ENCODE measurements at regions not wholly inside any gene's neighbourhood (a gene's known extent, or its start where the extent isn't known, plus 50 kb on each side); places are given as distances from the start of the nearest gene placed in this dataset.

- no peaks in the 10 kb centered on the region for H4K20me1 ChIP-seq (replicated peaks; ENCODE audit: control insufficient read depth, insufficient read depth, low read length)
- peaks cover 5 to 49% of the 10 kb centered on the region in 2 experiments; a peak in 4 of 5 replicates for H3K4me1 ChIP-seq (replicated peaks in 1 of 2; ENCODE audit: control insufficient read depth in 2 of 2, insufficient read depth in 2 of 2, low read length in 2 of 2)
- in situ Hi-C loops (cut with MboI) (no loop called here), intact Hi-C loops (cut with micrococcal nuclease) (loop anchor here (2.0 to 10.0 kb wide), 3 partner anchors 33 to 121 kb away; no protein-coding TSS in a partner anchor)
- peak; percentile 97 for FAIRE-seq
- peak overlapping the region; percentile 76 for H2AFZ ChIP-seq (ENCODE audit: low read depth, low read length)
- peak overlapping the region; percentile 85 for H3K27ac ChIP-seq (ENCODE audit: extremely low read depth, low read depth, low read length)
- H3K9ac ChIP-seq (ENCODE audit: insufficient read depth in 1 of 2, low read depth in 2 of 2, low read length in 2 of 2): peak overlapping the region in 1 of 2 experiments; percentile 54; a peak in 2 of 4 replicates
- H3K79me2 ChIP-seq (ENCODE audit: control insufficient read depth, insufficient read depth, low read length): no peaks in the 10 kb centered on the region
- H3K27me3 ChIP-seq (ENCODE audit: control insufficient read depth in 2 of 2, insufficient read depth in 2 of 2, low read length in 2 of 2): no peaks in the 10 kb centered on the region
- H3K9me1 ChIP-seq (ENCODE audit: control insufficient read depth, insufficient read depth, low read length): no peaks in the 10 kb centered on the region
- DNase-seq (ENCODE audit: extremely low read depth in 1 of 4, low spot score in 3 of 4): peak; percentile 20 to 93 (median 47)
- WGBS (ENCODE audit: insufficient coverage, low coverage, missing lambda C conversion rate): 0% methylated on average over 3 of the region's 3 CpGs
- POLR2A ChIA-PET: interaction anchor here (1.0 kb wide), 1 partner anchor 17 kb away, joined by 3 read pairs; no protein-coding TSS in a partner anchor
- no TSS peak for BruUV-seq (replicated peaks)
- H3K4me3 ChIP-seq: no peak overlapping the region
- no peaks in the 10 kb centered on the region for H3K9me3 ChIP-seq (replicated peaks; ENCODE audit: control insufficient read depth, insufficient read depth, low read depth, low read length)
- peak; percentile 83 for ATAC-seq
- peak overlapping the region; percentile 48 for H3K4me2 ChIP-seq (ENCODE audit: insufficient read depth, low read length)
- H3K36me3 ChIP-seq (ENCODE audit: control insufficient read depth, insufficient read depth, low read length): no peaks in the 10 kb centered on the region
- CTCF ChIA-PET (ENCODE audit: low intra/inter-chr PET ratio): interaction anchor here (0.7 kb wide), 1 partner anchor 340 kb away, joined by 3 read pairs; no protein-coding TSS in a partner anchor
- no peak for TF ChIP-seq ZSCAN29 (IDR thresholded peaks at IDR 0.05)
- TF ChIP-seq ZNF551 (CRISPR knock-in tag; IDR thresholded peaks at IDR 0.05): no peak
- TF ChIP-seq ATF3 (IDR thresholded peaks at IDR 0.05): peak; percentile 77
- no peak for TF ChIP-seq ATF3 (CRISPR knock-in tag; conservative IDR thresholded peaks at IDR 0.05)
- TF ChIP-seq RFX7 (CRISPR knock-in tag; IDR thresholded peaks at IDR 0.05): no peak
- no peak for TF ChIP-seq CREB3L1 (IDR thresholded peaks at IDR 0.05; ENCODE audit: borderline replicate concordance, low read depth)
- TF ChIP-seq PBX2 (CRISPR knock-in tag; IDR thresholded peaks at IDR 0.05; ENCODE audit: low read depth): no peak
- TF ChIP-seq PBX2 (tag; conservative IDR thresholded peaks at IDR 0.05; ENCODE audit: low read depth): no peak
- no peak for TF ChIP-seq DLX4 (CRISPR knock-in tag; IDR thresholded peaks at IDR 0.05)
- no peak for TF ChIP-seq SLC30A9 (CRISPR knock-in tag; IDR thresholded peaks at IDR 0.05)
- no peak for TF ChIP-seq STAG1 (CRISPR knock-in tag; IDR thresholded peaks at IDR 0.05; ENCODE audit: borderline replicate concordance)
- TF ChIP-seq ZKSCAN1 (IDR thresholded peaks at IDR 0.05; ENCODE audit: low read depth, low read length): no peak
Measured at GRCh38 chr2:215793747-215794595, 219.4 kb downstream of the MREG start.
